AG04449 (cell line): ENCODE measurements at regions not wholly inside any gene's neighbourhood (a gene's known extent, or its start where the extent isn't known, plus 50 kb on each side); places are given as distances from the start of the nearest gene placed in this dataset.

Experiments
- CTCF ChIA-PET: fragments of 350-600 bp; formaldehyde crosslinking; extraction: SDS; loops from one replicate; lab custom pipeline; 2021; ENCODE audit warnings: antibody characterized with exemption; lab: Yijun Ruan, JAX
- POLR2A ChIA-PET: fragments of 400-600, 350-600 bp; formaldehyde crosslinking; extraction: SDS; loops from one replicate; lab custom pipeline; 2020; ENCODE audit warnings: antibody characterized with exemption, inconsistent platforms; lab: Yijun Ruan, JAX
- DNase-seq: peaks from one replicate; pipeline ENCODE4 v3.0.0-alpha.2; 2010; ENCODE audit warnings: low read depth, low spot score
- H3K4me3 ChIP-seq: 2 replicates; pipeline ENCODE4 v1.5.1; 2011; ENCODE audit warnings: low read depth, mild to moderate bottlenecking, control low read depth, low read length
- TF ChIP-seq, protein P1 (sequence below): IDR thresholded peaks from one replicate; pipeline ENCODE4 v1.5.1; 2011; ENCODE audit warnings: mild to moderate bottlenecking, moderate library complexity, low read length, control low read depth, inconsistent platforms; ENCODE audit not compliant: insufficient read depth; ENCODE audit errors: missing control alignments

DNA sequence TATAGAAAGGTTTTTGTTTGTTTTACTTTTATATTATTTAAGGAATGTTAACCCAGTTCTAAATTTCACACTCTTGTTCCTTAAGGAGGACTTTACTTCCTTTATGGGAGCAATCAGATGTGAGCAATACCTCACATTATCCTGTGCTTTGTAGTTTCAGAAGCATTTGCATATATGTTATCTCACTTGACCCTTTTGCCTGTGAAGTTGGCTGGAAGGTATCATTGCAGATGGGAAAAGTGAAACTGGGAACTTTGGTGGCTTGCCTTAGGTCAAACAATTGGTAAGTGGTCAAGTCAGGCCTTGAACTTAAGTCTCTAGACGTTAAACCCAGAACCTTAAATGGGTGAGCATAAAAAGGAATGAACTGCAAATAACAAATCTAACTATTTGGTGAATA lies 90.6 kb downstream of the AREG start:
- ChIA-PET CTCF (interaction anchor here (1.2 to 6.5 kb wide), 5 partner anchors 101 to 164 kb away, joined by 3 to 160 read pairs (median 66); no protein-coding TSS in a partner anchor), POLR2A (no interaction called here)
- TF ChIP-seq, protein P1, sequence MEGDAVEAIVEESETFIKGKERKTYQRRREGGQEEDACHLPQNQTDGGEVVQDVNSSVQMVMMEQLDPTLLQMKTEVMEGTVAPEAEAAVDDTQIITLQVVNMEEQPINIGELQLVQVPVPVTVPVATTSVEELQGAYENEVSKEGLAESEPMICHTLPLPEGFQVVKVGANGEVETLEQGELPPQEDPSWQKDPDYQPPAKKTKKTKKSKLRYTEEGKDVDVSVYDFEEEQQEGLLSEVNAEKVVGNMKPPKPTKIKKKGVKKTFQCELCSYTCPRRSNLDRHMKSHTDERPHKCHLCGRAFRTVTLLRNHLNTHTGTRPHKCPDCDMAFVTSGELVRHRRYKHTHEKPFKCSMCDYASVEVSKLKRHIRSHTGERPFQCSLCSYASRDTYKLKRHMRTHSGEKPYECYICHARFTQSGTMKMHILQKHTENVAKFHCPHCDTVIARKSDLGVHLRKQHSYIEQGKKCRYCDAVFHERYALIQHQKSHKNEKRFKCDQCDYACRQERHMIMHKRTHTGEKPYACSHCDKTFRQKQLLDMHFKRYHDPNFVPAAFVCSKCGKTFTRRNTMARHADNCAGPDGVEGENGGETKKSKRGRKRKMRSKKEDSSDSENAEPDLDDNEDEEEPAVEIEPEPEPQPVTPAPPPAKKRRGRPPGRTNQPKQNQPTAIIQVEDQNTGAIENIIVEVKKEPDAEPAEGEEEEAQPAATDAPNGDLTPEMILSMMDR, result no peak
- H3K4me3 ChIP-seq, result no peak overlapping the region
- no peak for DNase-seq

DNA sequence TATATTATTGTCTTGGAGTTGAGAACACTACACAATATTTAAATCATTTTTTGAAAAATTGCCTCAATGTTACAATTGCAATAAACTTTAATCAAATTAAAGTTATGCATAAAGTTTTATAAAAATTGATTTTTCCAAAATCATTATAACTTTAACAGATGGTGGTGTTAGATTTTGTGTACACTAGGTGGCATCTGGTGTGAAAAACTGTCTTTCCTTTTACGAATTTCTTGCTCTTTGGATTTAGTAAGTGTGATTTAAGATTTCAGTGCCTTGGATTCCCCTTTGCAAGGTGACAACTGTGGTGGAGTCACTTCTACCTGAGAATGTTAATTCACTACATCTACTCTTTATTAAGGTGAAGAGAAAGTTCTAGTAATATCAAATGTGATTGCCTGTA lies 91.6 kb downstream of the AREG start:
- ChIA-PET CTCF (interaction anchor here (1.5 kb wide), 1 partner anchor 165 kb away, joined by 7 read pairs; no protein-coding TSS in a partner anchor), POLR2A (no interaction called here)
- DNase-seq, result no peak
- TF ChIP-seq, protein P1, result no peak
- H3K4me3 ChIP-seq, result no peak overlapping the region

DNA sequence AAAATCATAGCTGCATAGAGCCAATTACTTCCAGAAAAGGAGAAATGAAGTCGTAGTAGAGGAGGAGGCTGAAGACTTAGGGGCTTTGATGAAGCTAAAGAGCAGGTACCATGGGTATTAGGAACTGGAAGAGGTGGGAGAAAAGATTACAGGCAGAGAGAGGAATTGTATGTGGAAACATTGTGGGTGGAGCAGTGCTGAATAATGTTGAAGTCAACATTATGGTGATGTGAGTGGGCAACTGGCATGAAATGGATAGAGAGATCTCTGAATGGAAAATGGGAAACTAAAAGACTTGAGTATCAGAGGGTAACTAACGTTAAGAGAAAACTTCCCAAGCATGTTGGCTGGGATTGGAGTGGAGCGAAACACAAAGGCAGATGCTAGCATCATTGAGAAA lies 92.5 kb downstream of the AREG start:
- H3K4me3 ChIP-seq, result no peak overlapping the region
- ChIA-PET CTCF (interaction anchor here (0.8 to 1.6 kb wide), 9 partner anchors 9 to 166 kb away, joined by 3 to 15 read pairs (median 4); no protein-coding TSS in a partner anchor), POLR2A (no interaction called here)
- DNase-seq, result no peak
- TF ChIP-seq, protein P1, result no peak

DNA sequence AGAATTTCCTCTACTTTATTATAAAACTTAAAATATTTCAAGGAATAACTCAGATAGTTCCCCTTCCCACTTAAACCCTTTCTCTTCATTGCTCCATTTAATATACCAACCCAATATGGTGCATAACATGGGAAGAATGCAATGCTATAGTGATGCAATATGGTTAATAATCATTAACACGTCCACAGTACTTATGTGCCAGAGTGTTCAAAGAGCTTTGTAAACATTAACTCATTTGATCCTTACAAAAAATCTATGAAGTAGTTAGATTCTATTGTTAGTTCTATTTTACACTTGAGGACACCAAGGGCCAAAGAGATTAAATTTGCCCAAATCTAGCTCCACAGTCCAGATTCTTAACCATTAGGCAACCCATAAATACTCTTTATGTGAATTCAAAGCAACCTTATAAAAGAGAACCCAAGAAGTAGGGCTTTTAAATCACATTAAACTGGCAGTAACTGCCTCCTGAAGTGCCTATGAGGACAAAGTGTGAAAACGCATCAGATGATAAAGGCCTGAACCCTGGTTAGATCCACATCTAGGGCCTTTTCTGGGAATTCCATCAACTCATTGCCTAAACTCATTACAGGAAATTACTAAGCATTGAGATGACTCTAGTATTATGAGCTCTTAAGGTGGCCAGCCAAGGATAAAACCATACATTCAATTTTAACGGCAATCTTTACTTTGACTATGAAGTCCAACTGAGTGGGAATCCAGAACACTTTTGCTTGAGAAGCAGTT lies 94.3 kb downstream of the AREG start:
- no peak overlapping the region for H3K4me3 ChIP-seq
- POLR2A ChIA-PET, result no interaction called here
- TF ChIP-seq, protein P1, result no peak
- CTCF ChIA-PET, result interaction anchor here (0.9 to 7.4 kb wide), 7 partner anchors 9 to 162 kb away, joined by 3 to 82 read pairs (median 5); no protein-coding TSS in a partner anchor
- no peak for DNase-seq

DNA sequence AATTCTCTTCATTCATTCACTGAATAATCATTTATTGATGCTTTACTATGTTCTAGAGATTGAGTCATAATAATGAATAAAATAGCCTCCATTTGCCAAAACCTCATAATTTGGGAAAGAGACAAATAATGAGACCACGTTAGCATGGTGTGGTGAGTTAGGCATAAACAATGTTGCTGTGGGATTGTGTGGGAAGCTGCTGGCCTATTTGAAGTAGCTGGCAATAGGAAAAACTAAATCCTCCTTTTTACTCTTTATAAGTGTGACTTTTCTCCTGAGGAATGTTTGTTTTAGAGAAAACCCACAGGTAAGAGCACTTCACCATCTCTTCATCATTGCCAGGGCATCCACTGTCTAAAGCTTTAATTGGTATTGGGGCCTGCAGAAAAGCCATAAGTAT lies 95.3 kb downstream of the AREG start:
- POLR2A ChIA-PET, result interaction anchor here (0.6 kb wide), 1 partner anchor 114 kb away, joined by 3 read pairs; no protein-coding TSS in a partner anchor
- DNase-seq, result no peak
- CTCF ChIA-PET, result interaction anchor here (1.1 to 7.4 kb wide), 6 partner anchors 8 to 134 kb away, joined by 5 to 82 read pairs (median 6); no protein-coding TSS in a partner anchor
- no peak overlapping the region for H3K4me3 ChIP-seq
- TF ChIP-seq, protein P1, result no peak

DNA sequence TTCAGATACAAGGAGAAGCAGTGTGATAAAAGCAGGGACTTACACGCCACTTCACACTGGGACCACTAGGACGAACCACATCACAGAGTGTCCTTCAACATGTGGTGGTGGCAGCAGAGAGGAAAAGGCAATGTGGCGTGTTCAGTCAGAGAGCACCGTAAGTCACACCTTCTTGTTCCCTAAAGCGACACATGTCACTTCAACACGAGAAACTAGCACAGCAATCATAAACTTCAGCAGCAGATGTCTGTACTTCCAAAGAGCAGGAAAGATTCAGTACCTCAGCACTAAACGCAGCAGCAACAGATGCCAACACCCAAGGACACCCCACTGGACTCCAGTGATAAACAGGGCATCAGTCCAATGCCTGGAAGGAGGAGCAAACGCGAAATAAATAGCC lies 96.7 kb downstream of the AREG start:
- H3K4me3 ChIP-seq, result no peak overlapping the region
- no peak for DNase-seq
- ChIA-PET POLR2A (no interaction called here), CTCF (interaction anchor here (1.6 to 7.4 kb wide), 3 partner anchors 9 to 164 kb away, joined by 6 to 82 read pairs (median 43); no protein-coding TSS in a partner anchor)
- TF ChIP-seq, protein P1, result no peak
